SK-N-MC (cell line): ENCODE measurements at regions not wholly inside any gene's neighbourhood (a gene's known extent, or its start where the extent isn't known, plus 50 kb on each side); places are given as distances from the start of the nearest gene placed in this dataset.

Source experiments
- EZH2 ChIP-seq: fragments of 200-600 bp; sonication (generic); IDR thresholded peaks from one replicate; pipeline ENCODE4 v1.6.1; 2017; ENCODE audit warnings: antibody characterized with exemption
- FOXP2 ChIP-seq: optimal IDR thresholded peaks from 2 replicates; pipeline ENCODE3; 2011; ENCODE audit warnings: mild to moderate bottlenecking, moderate library complexity; ENCODE audit not compliant: insufficient read depth; ENCODE audit errors: extremely low read length, control extremely low read depth
- POLR2AphosphoS5 ChIP-seq: IDR thresholded peaks from 2 replicates; pipeline ENCODE4 v1.6.1; 2012; ENCODE audit warnings: mild to moderate bottlenecking, low read depth, low read length, borderline replicate concordance

- TF ChIP-seq POLR2AphosphoS5: no peak
- TF ChIP-seq EZH2: no peak
- TF ChIP-seq FOXP2: no peak
These were observed 797.1 kb downstream of the VRK1 start for GRCh38 chr14:97594306-97594705.
